Lower leg skin (tissue), 3 donors: ENCODE measurements at regions not wholly inside any gene's neighbourhood (a gene's known extent, or its start where the extent isn't known, plus 50 kb on each side); places are given as distances from the start of the nearest gene placed in this dataset.

ENCODE experiments used
- POLR2A ChIP-seq, 2 donors: fragments of 450-650 bp; IDR thresholded peaks; one replicate each; pipeline ENCODE4 v1.6.1; 2016 to 2017; ENCODE audit warnings: antibody characterized with exemption in 2 of 2, mild to moderate bottlenecking in 1 of 2, moderate library complexity in 1 of 2
- TF ChIP-seq, protein P1 (sequence below), 3 donors: fragments of 450-650 bp; IDR thresholded peaks; one replicate each; pipeline ENCODE4 v1.5.1; 2016; ENCODE audit warnings: antibody characterized with exemption in 3 of 3, mild to moderate bottlenecking in 3 of 3, moderate library complexity in 2 of 3

DNA sequence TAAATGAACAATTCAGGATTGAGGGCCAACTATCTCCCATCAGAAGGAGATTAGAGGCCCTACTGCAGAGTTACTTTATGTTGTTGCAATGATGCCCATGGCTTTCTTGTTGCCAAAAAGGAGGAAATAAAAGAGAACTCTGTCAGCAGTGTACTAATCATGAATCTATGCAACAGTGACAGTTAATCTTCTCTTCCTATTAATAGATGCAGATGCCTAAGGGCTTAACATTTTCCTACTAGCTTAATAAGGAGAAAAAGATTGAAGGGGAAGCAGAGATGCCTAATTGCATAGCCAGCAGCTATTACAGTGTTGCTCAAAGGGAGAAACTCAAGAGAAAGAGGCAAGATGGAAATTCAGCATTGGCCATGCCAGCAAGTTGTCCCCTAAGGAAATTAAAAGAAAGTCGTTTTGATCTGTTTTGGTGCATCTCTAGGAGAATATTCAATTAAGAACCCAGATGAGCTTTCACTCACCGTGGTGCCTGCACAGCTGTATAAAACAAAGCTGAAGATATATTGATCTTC lies 107.1 kb upstream of the KCNJ3 start:
- no peak for TF ChIP-seq POLR2A (IDR thresholded peaks at IDR 0.05)
- TF ChIP-seq, protein P1, sequence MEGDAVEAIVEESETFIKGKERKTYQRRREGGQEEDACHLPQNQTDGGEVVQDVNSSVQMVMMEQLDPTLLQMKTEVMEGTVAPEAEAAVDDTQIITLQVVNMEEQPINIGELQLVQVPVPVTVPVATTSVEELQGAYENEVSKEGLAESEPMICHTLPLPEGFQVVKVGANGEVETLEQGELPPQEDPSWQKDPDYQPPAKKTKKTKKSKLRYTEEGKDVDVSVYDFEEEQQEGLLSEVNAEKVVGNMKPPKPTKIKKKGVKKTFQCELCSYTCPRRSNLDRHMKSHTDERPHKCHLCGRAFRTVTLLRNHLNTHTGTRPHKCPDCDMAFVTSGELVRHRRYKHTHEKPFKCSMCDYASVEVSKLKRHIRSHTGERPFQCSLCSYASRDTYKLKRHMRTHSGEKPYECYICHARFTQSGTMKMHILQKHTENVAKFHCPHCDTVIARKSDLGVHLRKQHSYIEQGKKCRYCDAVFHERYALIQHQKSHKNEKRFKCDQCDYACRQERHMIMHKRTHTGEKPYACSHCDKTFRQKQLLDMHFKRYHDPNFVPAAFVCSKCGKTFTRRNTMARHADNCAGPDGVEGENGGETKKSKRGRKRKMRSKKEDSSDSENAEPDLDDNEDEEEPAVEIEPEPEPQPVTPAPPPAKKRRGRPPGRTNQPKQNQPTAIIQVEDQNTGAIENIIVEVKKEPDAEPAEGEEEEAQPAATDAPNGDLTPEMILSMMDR (IDR thresholded peaks at IDR 0.05), result no peak
